Gastrocnemius medialis (tissue), 4 donors: ENCODE measurements at regions not wholly inside any gene's neighbourhood (a gene's known extent, or its start where the extent isn't known, plus 50 kb on each side); places are given as distances from the start of the nearest gene placed in this dataset.

Source experiments
- CTCF ChIP-seq, 5 experiments: fragments of 450-650 bp in 3 of 5; fragments of 200-600 bp in 2 of 5; sonication (generic) in 2 of 5; IDR thresholded peaks in 4 of 5; conservative IDR thresholded peaks in 1 of 5; 1 replicate in 4 of 5; 2 replicates in 1 of 5; pipeline ENCODE4 v1.5.1; 2016 to 2019; ENCODE audit warnings: antibody characterized with exemption in 5 of 5, mild to moderate bottlenecking in 3 of 5, moderate library complexity in 3 of 5
- POLR2A ChIP-seq, 2 donors: fragments of 450-650 bp; IDR thresholded peaks; one replicate each; pipeline ENCODE4 v1.6.1; 2017; ENCODE audit warnings: antibody characterized with exemption in 2 of 2, mild to moderate bottlenecking in 2 of 2, moderate library complexity in 2 of 2

- no peak for TF ChIP-seq CTCF (IDR thresholded peaks at IDR 0.05 in 4 of 5, conservative IDR thresholded peaks at IDR 0.05 in 1 of 5)
- TF ChIP-seq POLR2A (IDR thresholded peaks at IDR 0.05) = no peak
Observed at GRCh38 chr1:182283746-182284544, 107.6 kb downstream of the GLUL start.
